ENCODE measurements at regions not wholly inside any gene's neighbourhood (a gene's known extent, or its start where the extent isn't known, plus 50 kb on each side); places are given as distances from the start of the nearest gene placed in this dataset.

GRCh38 chr11:87438416-87438815 lies 400.7 kb downstream of the TMEM135 start:
- no peaks in the 10 kb centered on the region for H3K9me3 Mint-ChIP-seq
- ChIA-PET POLR2A (no interaction called here), CTCF (interaction anchor here (0.9 kb wide), 1 partner anchor 17 kb away, joined by 3 read pairs; no protein-coding TSS in a partner anchor)
- TF ChIP-seq ZNF512 (CRISPR knock-in tag; IDR thresholded peaks at IDR 0.05; ENCODE audit: borderline replicate concordance) (no peak), MXD4 (CRISPR knock-in tag; IDR thresholded peaks at IDR 0.05; ENCODE audit: borderline replicate concordance) (no peak), ZNF532 (CRISPR knock-in tag; IDR thresholded peaks at IDR 0.05; ENCODE audit: borderline replicate concordance) (no peak), ZNF317 (CRISPR knock-in tag; IDR thresholded peaks at IDR 0.05; ENCODE audit: borderline replicate concordance, low read depth) (no peak), CREM (CRISPR knock-in tag; IDR thresholded peaks at IDR 0.05) (no peak), IRF2 (CRISPR knock-in tag; IDR thresholded peaks at IDR 0.05; ENCODE audit: borderline replicate concordance, low read depth) (no peak), AFF4 (CRISPR knock-in tag; IDR thresholded peaks at IDR 0.05; ENCODE audit: borderline replicate concordance) (no peak), ATF3 (CRISPR knock-in tag; conservative IDR thresholded peaks at IDR 0.05) (no peak), GRHL2 (CRISPR knock-in tag; IDR thresholded peaks at IDR 0.05; ENCODE audit: insufficient replicate concordance, severe bottlenecking) (no peak), KAT7 (CRISPR knock-in tag; IDR thresholded peaks at IDR 0.05; ENCODE audit: borderline replicate concordance) (no peak), CBFB (CRISPR knock-in tag; IDR thresholded peaks at IDR 0.05; ENCODE audit: low read depth) (no peak)
- H3K4me1 Mint-ChIP-seq, result no peaks in the 10 kb centered on the region
- H3K4me3 Mint-ChIP-seq, result no peak overlapping the region
- no peak for ATAC-seq
- H3K27me3 Mint-ChIP-seq (ENCODE audit: low read depth), result no peaks in the 10 kb centered on the region
- no peak overlapping the region for H3K27ac Mint-ChIP-seq
- no peaks in the 10 kb centered on the region for H3K36me3 Mint-ChIP-seq
- no peak for DNase-seq (ENCODE audit: low spot score)

- no peak overlapping the region for H3K27ac Mint-ChIP-seq
- no peaks in the 10 kb centered on the region for H3K36me3 Mint-ChIP-seq
- no peaks in the 10 kb centered on the region for H3K9me3 Mint-ChIP-seq
- ATAC-seq, result no peak
- no peak overlapping the region for H3K4me3 Mint-ChIP-seq
- CTCF ChIA-PET, result interaction anchor here (0.9 kb wide), 1 partner anchor 16 kb away, joined by 3 read pairs; no protein-coding TSS in a partner anchor
- DNase-seq (ENCODE audit: low spot score), result no peak
- POLR2A ChIA-PET, result no interaction called here
- TF ChIP-seq KAT7 (CRISPR knock-in tag; IDR thresholded peaks at IDR 0.05; ENCODE audit: borderline replicate concordance), result no peak
- H3K4me1 Mint-ChIP-seq, result no peaks in the 10 kb centered on the region
- no peaks in the 10 kb centered on the region for H3K27me3 Mint-ChIP-seq (ENCODE audit: low read depth)
Measured at GRCh38 chr11:87437844-87438223, 400.1 kb downstream of the TMEM135 start.
